GM21825 (cell line): ENCODE measurements at regions not wholly inside any gene's neighbourhood (a gene's known extent, or its start where the extent isn't known, plus 50 kb on each side); places are given as distances from the start of the nearest gene placed in this dataset.

Source experiments
- ATAC-seq: cut with Tn5 transposase; IDR thresholded peaks from one replicate; pipeline ENCODE4 v1.9.1; 2021; ENCODE audit warnings: mild to moderate bottlenecking, moderate library complexity; ENCODE audit not compliant: unreplicated experiment

DNA sequence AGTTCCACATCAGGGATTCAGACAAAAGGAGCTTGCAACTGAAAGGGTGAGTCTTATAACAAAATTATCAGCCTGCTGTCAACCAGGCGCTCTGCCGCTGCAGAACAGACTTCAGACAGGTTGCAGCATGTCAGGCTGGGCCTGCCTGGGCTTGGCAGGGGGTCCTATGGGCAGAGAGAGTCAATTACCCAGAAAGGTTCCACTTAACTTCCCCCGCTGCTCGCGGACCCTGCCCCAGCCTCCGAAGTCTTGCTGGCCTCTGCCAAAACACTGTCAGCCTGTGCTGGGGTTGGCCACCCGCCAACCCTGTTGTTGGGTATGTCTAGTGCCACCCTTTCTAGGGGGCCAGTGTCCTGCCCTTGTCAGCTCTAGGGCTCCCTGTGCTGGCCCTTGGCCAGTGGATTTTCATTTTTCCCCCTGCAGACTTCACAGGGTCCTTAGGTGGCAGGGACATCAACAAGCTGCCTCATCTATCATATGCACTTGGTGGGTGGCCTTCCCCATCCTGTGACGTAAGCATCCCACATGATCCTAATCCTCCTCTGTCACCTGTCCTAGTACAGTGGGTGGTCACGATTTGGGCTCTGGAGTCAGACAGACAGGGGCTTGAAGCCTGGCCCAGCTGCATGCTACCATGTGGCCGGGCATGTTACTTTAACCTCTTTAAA lies 166.5 kb upstream of the CADM1 start:
- no peak for ATAC-seq

DNA sequence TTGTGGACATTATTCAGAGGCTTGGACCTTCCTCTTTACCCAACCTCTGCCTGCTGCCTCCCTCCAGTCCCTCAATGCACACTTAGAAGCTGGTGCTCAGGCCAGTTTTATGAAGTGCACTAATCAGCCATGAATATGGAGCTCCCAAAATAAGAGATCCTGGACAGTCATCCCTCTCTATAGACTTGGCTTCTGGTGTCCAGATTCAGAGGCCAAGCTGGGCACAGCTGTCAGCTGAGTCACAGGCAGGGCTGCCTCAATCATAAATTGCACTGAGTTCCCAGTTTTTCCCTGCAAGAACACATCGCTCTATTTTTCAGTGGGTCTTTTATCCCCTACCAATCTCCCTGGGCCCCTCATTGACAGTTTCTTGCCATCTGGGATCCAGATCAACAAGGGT lies 161.7 kb upstream of the CADM1 start:
- ATAC-seq, result no peak

DNA sequence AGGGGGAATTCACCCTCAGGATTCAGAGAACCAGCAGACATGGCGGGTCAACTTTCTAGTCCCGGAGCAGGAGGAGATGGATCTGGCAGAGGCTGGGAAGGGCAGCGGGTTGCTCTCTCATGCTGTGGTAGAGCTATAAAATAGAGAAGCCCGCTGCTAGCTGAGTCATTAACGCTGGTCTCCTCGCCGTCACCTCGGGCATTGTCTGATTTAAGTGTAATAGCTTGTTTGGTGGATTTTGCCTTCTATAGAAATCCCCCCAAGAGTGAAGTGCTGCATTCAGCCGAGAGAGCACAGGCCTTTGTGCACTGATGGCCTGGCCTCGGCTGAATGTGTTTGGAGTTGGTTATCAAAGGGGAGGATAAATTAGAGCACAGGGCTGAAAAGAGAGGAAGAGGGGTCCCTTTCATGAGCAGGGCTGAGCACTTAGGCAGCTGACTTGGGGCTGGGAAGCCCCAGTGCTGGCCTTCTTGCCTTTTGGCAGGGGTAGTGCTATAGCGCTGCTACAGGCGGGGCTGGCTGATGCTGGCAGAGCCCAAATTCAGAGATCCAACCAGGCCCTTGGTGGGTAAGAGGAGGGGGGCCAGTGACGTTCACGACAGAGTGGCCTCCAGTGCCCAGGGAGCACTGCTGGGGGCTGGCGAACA lies 161.1 kb upstream of the CADM1 start:
- no peak for ATAC-seq

DNA sequence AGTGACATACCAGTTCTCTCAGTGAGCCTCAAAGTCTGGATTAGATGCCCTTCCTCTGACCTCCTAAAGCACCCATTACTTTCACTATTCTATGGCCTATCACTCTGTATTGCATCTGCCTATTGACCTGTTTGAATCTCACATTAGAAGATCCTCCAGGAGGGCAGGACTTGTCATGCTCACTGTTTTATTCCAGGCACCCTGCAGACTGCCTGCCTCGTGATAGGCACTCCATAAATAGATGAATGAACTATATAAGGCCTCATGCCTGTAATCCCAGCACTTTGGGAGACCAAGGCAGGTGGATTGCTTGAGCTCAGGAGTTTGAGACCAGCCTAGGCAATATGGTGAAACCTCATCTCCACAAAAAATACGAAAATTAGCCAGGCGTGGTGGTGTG lies 160.1 kb upstream of the CADM1 start:
- no peak for ATAC-seq

DNA sequence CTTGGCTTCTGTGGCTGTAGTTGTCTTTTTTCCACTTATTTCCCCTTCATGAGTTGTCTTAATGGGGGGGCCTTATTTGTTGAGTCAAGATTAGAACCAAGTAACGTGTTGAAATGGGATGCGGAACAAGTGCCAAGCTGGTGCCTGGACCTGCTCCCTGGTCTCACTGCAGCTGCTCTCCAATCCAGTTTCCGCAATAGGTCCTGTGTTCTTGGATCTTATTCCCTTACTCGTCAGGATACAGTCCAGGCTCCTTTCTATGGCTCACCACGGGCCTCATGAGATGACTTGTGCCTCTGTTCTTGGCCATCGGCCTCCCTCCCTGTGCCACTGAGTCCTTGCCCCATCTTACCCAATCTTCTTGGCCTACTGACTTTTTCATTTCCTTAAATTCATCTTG lies 159.6 kb upstream of the CADM1 start:
- no peak for ATAC-seq

DNA sequence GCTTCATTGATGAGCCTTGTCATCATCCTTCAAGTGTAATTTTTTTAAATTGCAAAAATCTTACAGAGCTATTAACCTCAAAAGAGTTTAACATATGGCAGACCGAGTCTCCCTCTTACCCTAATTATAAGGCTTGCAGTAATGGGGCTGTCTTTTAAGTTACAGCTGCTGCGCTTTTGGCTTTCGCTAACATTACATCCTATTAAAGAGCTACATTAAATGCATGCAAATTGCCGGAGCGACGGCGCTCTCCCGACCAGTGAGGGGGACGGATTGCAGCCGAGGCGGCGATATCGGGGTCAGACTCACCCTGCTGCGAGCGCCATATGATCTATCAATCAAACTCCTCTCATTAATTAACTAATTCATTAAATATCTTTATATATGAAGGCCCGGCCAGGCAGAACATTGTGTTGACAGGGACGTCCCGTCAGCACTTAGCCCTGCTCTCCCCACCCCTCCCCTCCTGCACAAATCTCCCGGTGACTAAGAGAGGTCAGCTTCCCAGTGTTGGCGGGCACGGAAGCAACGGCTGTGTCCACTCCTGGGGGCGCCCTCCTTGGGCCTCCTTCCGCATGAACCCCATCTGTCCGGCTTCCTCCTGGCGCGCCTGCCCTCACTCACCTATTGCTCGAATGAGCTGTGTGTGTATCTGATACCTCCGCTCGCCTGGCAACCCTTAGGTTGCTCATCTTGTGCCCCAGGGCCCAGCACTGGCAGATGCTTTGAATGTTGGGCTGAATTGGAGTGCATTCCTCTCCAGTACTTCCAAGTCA lies 156.0 kb upstream of the CADM1 start:
- ATAC-seq, result no peak

DNA sequence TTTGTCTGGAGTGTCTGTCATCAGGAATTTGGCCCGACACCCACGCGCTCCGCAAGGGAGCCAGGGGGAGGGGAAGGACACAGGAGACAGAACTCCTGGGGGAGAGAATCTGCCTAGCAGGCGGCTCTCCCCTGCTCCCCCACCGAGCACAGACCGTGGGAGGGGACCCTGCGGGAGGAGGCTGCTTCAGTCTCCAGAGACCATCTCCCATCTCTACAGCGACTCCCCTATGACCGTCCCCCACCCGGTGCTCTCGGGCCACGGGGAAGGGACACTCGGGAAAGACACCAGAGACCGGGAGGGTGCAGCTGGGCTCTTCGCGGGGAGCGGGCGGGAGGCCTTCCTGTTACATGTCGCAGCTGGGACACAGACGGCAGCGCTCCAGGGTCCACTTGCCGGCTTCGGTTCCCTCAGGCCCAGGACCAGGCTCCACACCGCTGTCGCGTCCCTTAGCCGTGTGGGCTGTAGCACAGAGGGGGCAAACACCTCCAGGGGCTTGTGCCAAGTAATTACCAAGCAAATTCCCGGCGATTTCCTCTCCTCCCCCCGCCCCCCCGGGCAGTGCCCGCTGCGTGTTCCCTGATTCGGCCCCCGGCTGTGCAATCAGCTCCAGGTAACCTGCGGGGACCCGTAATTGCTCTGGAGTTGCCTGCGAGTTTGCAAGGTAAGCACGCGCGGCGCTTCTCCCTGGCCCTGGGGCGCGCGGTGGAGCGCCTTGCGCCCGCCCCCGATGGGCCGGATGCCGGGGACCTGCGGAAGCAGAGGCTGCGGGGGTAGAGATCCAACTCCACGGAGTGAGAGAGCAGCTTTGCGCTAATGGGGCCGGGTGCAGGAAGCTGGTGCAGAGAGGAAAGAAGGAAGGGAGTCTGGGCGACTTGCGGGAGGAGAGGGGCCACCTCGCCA lies 155.1 kb upstream of the CADM1 start:
- no peak for ATAC-seq

DNA sequence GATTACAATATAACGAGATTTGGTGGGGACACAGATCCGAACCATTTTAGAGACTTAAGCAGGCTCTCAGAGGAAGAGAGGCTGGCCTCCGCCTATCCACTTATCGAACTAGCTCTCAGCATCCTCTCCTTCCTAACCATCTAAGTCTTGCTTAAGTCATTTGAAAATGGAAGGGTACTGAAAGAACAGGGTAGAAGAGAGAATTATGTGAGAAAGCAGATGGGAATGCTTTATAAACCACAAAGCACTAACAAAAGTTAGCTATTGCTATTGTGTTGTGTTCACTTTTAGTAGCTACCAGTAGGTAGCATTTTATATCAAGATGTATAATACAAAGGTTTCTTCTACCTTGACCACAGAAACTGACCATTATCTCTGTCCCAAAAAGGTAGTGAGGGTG lies 153.4 kb upstream of the CADM1 start:
- no peak for ATAC-seq

DNA sequence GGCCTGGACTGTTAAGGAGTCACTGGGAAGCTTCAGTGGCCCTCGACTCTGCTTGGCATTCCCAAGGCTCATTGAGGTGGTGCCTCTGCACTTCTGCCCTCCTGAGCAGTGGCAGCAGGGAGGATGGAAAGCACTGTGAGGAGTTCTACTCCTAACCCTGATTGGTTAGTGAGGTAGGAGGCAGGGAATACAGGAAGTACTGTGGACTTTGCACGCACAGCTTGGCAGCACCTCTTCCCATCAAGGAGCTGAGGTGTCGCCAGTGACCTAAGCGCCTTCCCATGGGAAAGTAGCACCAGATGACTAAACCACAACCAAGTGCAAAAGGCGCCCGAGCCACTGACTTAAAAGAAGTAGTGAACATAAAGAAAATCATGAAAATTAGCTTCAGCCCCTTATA lies 152.5 kb upstream of the CADM1 start:
- ATAC-seq, result no peak

DNA sequence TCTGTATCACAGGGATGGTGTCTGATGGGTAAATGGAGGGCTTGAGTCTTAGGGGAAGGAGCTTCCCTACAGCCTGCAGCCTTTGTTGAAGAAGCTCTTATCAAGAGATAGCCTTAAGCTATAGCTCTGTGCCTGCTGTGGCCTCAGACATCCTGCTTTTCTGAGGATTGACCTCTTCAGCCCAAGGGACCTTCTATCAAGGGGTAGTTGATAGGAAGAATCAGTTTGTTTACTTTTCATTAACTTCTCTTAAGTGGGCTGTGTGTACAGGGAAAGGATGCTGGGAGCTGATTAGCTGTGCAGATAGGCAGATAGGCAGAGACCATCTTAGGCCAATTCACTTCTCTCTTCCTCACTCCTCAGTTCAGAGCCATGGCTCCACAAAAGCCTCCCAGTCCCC lies 151.8 kb upstream of the CADM1 start:
- ATAC-seq, result no peak

DNA sequence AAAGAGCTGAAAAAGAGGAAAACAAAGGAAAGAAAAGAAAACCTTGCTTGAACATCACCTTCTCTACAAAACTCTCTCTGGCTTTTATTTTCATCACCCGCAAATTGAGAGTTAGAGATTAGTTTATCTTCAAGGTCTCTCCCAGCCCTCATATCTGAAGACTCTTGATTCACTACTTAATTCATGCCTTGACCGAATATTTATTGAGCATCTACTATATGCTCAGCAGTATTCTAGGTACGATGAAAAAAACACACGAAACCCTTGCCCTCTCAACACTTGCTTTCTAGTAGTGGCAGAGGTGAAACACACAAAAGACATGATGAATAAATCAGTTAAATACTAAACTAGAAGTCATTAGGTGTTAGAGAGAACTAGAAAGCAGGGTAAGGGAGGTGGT lies 150.6 kb upstream of the CADM1 start:
- ATAC-seq, result no peak

DNA sequence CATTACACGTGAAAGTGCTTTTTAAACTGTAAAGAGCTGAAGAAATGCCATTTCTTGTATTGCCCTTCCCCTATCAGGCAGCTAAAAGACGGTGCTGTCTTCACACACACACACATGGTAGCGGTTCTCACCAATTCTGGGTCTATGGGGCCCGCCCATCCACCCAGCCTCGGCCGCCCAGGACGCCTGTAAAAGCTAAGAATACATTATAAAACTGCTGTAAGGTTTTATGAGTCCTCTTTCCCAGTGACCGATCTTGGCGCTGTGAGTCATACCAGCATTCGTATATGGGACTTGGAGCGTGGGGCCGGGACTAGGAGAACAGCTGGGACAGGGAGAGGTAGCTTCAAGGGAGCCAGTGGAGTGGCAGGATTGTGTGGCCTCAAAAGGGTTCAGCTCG lies 149.7 kb upstream of the CADM1 start:
- ATAC-seq, result no peak

DNA sequence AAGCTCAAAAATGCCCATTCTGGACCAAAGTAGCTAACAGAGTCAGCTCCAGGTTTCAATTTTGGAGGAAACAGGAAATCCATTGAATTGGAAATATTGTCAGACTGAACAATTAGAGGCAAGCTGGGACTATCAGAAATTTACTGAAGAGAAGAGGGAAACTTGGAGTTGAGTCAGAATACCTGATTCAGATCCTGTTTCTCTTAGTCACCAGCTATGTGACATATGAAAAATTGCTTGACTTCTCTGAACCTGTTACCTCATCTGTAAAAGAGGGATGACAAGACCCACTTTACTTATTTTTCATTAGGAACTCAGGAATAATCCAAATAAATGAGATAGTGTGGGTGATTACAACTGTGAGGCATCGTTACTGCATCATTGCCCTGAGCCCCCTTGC lies 148.9 kb upstream of the CADM1 start:
- ATAC-seq, result no peak

DNA sequence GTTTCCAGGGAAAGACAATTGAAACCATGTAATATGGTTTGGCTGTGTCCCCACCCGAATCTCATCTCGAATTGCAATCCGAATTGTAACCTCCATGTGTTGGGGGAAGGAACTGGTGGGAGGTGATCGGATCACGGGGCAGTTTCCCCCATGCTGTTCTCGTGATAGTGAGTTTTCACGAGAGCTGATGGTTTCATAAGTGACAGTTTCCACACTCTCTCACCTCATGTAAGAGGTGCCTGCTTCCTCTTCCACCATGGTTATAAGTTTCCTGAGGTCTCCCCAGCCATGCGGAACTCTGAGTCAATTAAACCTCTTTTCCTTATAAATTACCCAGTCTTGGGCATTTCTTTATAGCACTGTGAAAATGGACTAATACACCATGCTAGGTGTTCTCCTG lies 148.3 kb upstream of the CADM1 start:
- ATAC-seq, result no peak

DNA sequence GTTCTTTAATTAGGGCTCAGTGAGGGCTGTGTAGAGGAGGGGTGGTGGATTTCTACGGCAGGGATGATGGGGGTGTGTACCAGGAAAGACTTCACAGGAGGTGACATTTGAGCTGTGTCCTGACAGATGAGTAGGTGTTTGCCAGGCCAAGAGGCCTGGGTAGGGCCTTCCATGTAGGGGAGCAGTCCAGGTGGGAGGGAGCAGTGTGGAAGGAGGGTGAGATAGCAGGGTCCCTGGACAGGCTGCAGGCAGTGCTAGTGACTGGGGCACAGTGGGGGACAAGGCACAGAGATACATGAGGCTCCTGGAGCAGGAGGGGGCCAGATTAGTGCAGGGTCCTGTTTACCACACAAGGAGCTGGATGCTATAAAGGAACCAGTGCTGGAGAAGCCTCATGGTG lies 147.9 kb upstream of the CADM1 start:
- no peak for ATAC-seq

DNA sequence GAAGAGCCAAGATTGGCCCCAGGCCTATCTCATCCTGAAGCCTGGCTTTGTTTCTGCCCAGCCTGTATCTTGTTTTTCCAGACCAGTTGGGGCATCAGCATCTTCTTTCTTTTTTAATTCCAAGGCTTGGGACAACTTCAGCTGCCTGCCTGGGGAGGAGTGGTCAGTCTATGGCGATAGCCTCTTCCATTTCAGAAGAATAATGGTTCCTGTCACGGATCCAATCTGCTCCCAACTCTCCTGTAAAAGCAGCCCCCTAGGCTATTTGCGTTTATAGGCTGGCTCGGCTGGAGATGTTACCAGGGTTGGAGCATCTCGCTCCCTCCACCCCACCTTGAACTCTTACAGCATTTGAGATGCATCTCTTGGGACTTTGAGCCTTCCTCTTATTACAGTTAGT lies 145.2 kb upstream of the CADM1 start:
- no peak for ATAC-seq

DNA sequence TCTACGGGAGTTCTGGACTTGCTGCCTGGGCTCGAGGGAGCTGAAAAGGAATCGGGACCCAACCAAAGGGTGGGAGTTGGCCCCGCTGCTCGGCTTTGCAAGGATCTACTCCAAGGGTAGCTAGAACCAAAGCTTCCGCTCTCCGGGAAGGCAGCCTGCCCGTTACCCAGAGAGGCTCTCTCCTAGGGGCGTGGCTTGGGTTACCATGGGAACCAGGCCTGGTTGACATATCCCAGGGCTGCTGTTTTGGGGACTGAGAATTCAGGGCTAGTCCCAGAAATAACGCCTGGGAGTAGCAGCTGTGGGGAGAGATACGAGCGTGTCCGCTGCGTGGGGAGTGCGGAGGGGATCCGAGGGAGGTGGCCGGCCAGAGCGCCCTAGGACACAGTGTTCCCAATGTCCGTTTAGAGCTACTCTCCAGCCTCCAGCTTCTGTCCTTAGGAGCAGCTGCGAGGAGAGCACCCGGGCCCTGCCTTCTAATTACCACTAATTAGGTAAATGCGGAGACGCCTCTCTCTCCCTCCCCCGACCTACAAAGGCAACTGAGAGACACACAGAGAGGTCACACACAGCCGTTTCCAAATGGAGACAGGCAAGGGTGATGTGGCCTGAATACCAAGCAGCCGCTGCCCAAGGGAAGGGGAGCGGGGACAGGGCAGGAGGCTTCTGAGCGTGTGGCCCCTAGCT lies 141.6 kb upstream of the CADM1 start:
- no peak for ATAC-seq

DNA sequence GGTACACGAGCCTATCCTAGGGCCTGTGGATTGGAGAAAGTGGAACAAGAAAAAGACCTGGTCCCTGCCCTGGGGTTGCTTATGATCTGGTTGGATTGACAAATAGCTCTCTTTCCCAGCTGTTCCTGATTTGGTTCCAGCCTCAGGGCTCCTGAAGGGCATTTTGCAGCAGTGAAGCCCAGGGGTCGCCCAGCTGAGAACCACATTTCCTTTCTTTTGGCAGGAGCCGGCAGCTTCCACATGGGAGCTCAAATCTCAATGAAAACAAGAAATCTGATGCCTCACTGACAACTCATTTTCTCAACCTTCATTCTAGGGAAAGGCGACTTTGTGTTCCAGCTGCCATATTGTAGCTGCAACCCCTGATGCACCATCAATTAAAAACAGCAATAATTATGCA lies 140.6 kb upstream of the CADM1 start:
- no peak for ATAC-seq

DNA sequence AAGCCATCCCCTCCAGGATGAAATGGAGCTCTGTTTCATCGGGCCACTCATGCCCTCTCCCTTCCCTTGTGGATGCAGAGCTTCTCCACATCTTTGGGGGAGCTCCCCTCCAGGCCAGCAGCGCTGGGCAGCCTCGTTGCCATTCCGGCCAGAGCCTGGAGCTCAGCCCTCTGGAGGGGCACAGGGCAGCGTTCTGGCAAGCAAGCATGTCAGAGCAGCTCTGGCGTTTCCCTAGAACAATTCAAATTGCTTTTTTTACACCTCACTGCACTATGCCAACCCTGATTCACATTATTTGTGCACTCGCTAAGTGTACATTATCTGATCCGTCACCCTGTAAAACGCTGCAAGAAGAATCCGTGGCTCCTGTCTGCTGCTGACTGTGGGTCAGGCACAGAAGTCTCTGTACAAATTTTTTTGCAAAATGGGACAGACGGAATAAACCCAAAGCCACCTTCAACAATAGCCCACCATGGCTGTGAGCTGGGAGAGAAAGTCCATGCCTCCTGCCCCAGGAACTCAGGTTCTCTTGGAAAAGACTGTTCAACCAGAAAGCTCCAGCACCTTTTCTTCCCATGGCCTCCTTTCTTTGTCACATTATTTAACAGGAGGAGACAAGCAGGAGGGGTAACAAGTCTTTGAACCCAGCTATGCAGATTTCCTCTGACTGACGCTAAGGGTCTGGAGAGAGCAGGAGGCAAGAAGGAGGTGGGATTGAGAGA lies 139.5 kb upstream of the CADM1 start:
- ATAC-seq, result no peak

DNA sequence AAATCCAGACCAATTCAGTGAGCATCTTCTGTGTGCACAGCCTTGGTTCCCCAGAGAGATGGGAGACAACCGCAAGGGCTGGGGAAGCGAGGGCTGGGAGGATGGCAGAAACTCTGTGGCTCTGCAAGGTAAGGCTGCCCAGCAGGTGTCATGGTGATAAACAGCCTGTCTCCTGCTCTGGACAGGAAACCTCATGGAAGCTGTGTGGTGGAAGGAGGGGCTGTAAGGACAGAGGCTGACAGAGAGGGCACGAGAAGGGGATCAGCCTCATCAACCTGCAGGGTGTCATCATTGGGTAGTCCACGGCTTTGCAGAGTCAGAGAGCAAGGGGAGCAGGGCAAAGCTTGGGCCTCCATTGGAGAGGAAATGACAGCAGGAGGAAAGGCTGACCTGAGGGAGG lies 138.4 kb upstream of the CADM1 start:
- ATAC-seq, result no peak
